HepG2 (cell line): ENCODE measurements at regions not wholly inside any gene's neighbourhood (a gene's known extent, or its start where the extent isn't known, plus 50 kb on each side); places are given as distances from the start of the nearest gene placed in this dataset.

Experiments used
- CREM ChIP-seq, 2 experiments: sonication (generic) in 1 of 2; formaldehyde crosslinking in 1 of 2; IDR thresholded peaks; 2 replicates each; pipeline versions ENCODE4 v1.4.0 to v1.6.1; 2016 to 2020; ENCODE audit warnings: antibody characterized with exemption in 1 of 2, mild to moderate bottlenecking in 1 of 2, missing genetic modification reagents in 1 of 2
- GABPB1 ChIP-seq: IDR thresholded peaks from 2 replicates; pipeline ENCODE4 v1.6.1; 2016; ENCODE audit warnings: mild to moderate bottlenecking, missing genetic modification reagents, moderate library complexity, missing compliant biosample characterization
- IRF2 ChIP-seq: IDR thresholded peaks from 2 replicates; pipeline ENCODE4 v1.6.1; 2018; ENCODE audit warnings: missing genetic modification reagents, missing compliant biosample characterization
- KMT2A ChIP-seq: sonication (generic); formaldehyde crosslinking; IDR thresholded peaks from 2 replicates; pipeline ENCODE4 v1.4.0; 2020; ENCODE audit warnings: missing genetic modification reagents
- NFKBIZ ChIP-seq: IDR thresholded peaks from 2 replicates; pipeline ENCODE4 v1.6.1; 2018; ENCODE audit warnings: missing genetic modification reagents, missing compliant biosample characterization
- POLR2AphosphoS5 ChIP-seq: IDR thresholded peaks from 2 replicates; pipeline ENCODE4 v1.6.1; 2012; ENCODE audit warnings: low read depth, low read length
- SALL2 ChIP-seq: sonication (generic); formaldehyde crosslinking; IDR thresholded peaks from 2 replicates; pipeline ENCODE4 v1.8.1; 2023; ENCODE audit warnings: mild to moderate bottlenecking, missing genetic modification reagents, inconsistent platforms
- SIX4 ChIP-seq: sonication (generic); formaldehyde crosslinking; IDR thresholded peaks from 2 replicates; pipeline ENCODE4 v1.4.0; 2020; ENCODE audit warnings: missing genetic modification reagents
- TBL1XR1 ChIP-seq: fragments of 150-350 bp; IDR thresholded peaks from 2 replicates; pipeline ENCODE4 v1.6.1; 2014; ENCODE audit warnings: borderline replicate concordance, low read length; ENCODE audit not compliant: partially characterized antibody
- YY1 ChIP-seq: IDR thresholded peaks from 2 replicates; pipeline ENCODE4 v1.6.1; 2011; ENCODE audit warnings: low read length, low read depth, moderate library complexity, mild to moderate bottlenecking; ENCODE audit not compliant: insufficient read depth, insufficient replicate concordance
- ZBTB38 ChIP-seq: sonication (generic); formaldehyde crosslinking; IDR thresholded peaks from 2 replicates; pipeline ENCODE4 v1.5.1; 2020; ENCODE audit warnings: mild to moderate bottlenecking, missing genetic modification reagents
- ZBTB42 ChIP-seq: sonication (generic); formaldehyde crosslinking; IDR thresholded peaks from 2 replicates; pipeline ENCODE4 v1.5.0; 2020; ENCODE audit warnings: mild to moderate bottlenecking, missing genetic modification reagents
- ZFP36L2 ChIP-seq: sonication (generic); formaldehyde crosslinking; IDR thresholded peaks from 2 replicates; pipeline ENCODE4 v1.4.0; 2020; ENCODE audit warnings: missing genetic modification reagents
- ZNF292 ChIP-seq: sonication (generic); formaldehyde crosslinking; IDR thresholded peaks from 2 replicates; pipeline ENCODE4 v1.8.1; 2022; ENCODE audit warnings: mild to moderate bottlenecking, low read depth, missing genetic modification reagents, borderline replicate concordance
- ZNF484 ChIP-seq: sonication (generic); formaldehyde crosslinking; IDR thresholded peaks from 2 replicates; pipeline ENCODE4 v1.5.1; 2020; ENCODE audit warnings: mild to moderate bottlenecking, low read depth, missing genetic modification reagents, borderline replicate concordance
- ZNF550 ChIP-seq: sonication (generic); formaldehyde crosslinking; IDR thresholded peaks from 2 replicates; pipeline ENCODE4 v1.4.0; 2020; ENCODE audit warnings: mild to moderate bottlenecking, missing genetic modification reagents, borderline replicate concordance
- ZNF749 ChIP-seq: sonication (generic); formaldehyde crosslinking; IDR thresholded peaks from 2 replicates; pipeline ENCODE4 v1.8.0; 2022; ENCODE audit warnings: mild to moderate bottlenecking, missing genetic modification reagents, moderate library complexity, borderline replicate concordance
- TF ChIP-seq, protein P1 (sequence below): sonication (generic); formaldehyde crosslinking; IDR thresholded peaks from 2 replicates; pipeline ENCODE4 v1.4.0; 2020; ENCODE audit warnings: missing genetic modification reagents, borderline replicate concordance
- TF ChIP-seq, protein P2 (sequence below): IDR thresholded peaks from 2 replicates; pipeline ENCODE4 v1.6.1; 2016
- TF ChIP-seq, protein P3 (sequence below): sonication (generic); formaldehyde crosslinking; IDR thresholded peaks from 2 replicates; pipeline ENCODE4 v1.4.0; 2020; ENCODE audit warnings: missing genetic modification reagents
- TF ChIP-seq, protein P4 (sequence below): sonication (generic); formaldehyde crosslinking; IDR thresholded peaks from 2 replicates; pipeline ENCODE4 v1.5.0; 2020; ENCODE audit warnings: mild to moderate bottlenecking, missing genetic modification reagents, moderate library complexity
- TF ChIP-seq, protein P5 (sequence below): sonication (generic); formaldehyde crosslinking; IDR thresholded peaks from 2 replicates; pipeline ENCODE4 v1.9.0; 2021; ENCODE audit warnings: missing genetic modification reagents, mild to moderate bottlenecking, borderline replicate concordance

DNA sequence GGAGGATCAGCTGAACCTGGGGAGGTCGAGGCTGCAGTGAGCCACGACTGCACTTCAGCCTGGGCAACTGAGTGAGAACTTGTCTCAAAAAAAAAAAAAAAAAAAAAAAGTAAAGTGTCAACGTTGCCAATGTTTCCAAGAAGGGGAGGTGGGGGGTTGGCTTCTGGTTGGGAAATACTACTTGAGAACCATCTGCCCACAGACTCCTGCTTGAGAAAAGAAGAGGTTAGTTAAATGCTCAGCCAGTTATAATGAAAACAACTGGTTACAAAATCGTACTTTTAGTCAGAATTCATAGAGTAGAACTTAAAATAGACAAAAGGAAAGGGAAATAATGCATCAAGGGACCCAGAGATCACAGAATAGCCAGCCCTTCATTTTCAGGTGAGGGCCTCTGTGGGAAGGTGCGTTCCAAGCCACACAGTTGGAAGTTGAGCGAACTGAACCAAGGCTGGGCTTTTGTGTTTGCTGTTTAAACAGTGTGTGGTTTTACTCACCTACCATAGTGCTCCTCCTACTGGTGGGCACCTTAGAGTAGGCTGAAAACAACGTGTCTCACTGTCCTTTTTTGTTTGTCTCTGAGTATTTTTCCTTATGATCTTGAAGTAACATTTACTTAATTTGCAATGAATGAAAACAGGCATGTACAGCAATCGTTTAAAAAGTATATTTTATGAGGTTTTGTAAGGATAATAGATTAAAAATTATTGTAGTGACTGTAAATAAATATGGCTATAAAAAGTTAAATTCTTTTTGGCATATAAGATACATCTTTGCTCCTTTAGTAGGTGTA lies 200.7 kb downstream of the BCAS1 start (continued):
- peak; percentile 96 for TF ChIP-seq ZNF292 (CRISPR knock-in tag)
- peak; percentile 21; the same call in 1 of the 2 replicates for TF ChIP-seq GABPB1
- TF ChIP-seq YY1: peak; percentile 50
- TF ChIP-seq, protein P1, sequence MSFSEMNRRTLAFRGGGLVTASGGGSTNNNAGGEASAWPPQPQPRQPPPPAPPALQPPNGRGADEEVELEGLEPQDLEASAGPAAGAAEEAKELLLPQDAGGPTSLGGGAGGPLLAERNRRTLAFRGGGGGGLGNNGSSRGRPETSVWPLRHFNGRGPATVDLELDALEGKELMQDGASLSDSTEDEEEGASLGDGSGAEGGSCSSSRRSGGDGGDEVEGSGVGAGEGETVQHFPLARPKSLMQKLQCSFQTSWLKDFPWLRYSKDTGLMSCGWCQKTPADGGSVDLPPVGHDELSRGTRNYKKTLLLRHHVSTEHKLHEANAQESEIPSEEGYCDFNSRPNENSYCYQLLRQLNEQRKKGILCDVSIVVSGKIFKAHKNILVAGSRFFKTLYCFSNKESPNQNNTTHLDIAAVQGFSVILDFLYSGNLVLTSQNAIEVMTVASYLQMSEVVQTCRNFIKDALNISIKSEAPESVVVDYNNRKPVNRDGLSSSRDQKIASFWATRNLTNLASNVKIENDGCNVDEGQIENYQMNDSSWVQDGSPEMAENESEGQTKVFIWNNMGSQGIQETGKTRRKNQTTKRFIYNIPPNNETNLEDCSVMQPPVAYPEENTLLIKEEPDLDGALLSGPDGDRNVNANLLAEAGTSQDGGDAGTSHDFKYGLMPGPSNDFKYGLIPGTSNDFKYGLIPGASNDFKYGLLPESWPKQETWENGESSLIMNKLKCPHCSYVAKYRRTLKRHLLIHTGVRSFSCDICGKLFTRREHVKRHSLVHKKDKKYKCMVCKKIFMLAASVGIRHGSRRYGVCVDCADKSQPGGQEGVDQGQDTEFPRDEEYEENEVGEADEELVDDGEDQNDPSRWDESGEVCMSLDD (CRISPR knock-in tag): 0 out of 2 replicates have a peak, but pooled peaks have one; percentile 65
- TF ChIP-seq, protein P2, sequence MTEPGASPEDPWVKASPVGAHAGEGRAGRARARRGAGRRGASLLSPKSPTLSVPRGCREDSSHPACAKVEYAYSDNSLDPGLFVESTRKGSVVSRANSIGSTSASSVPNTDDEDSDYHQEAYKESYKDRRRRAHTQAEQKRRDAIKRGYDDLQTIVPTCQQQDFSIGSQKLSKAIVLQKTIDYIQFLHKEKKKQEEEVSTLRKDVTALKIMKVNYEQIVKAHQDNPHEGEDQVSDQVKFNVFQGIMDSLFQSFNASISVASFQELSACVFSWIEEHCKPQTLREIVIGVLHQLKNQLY: peak; percentile 51; the same call in 1 of the 2 replicates
- TF ChIP-seq, protein P3, sequence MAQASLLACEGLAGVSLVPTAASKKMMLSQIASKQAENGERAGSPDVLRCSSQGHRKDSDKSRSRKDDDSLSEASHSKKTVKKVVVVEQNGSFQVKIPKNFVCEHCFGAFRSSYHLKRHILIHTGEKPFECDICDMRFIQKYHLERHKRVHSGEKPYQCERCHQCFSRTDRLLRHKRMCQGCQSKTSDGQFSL (CRISPR knock-in tag): no peak; the same call in 1 of the 2 replicates
- TF ChIP-seq ZNF550 (CRISPR knock-in tag): no peak
- TF ChIP-seq, protein P4, sequence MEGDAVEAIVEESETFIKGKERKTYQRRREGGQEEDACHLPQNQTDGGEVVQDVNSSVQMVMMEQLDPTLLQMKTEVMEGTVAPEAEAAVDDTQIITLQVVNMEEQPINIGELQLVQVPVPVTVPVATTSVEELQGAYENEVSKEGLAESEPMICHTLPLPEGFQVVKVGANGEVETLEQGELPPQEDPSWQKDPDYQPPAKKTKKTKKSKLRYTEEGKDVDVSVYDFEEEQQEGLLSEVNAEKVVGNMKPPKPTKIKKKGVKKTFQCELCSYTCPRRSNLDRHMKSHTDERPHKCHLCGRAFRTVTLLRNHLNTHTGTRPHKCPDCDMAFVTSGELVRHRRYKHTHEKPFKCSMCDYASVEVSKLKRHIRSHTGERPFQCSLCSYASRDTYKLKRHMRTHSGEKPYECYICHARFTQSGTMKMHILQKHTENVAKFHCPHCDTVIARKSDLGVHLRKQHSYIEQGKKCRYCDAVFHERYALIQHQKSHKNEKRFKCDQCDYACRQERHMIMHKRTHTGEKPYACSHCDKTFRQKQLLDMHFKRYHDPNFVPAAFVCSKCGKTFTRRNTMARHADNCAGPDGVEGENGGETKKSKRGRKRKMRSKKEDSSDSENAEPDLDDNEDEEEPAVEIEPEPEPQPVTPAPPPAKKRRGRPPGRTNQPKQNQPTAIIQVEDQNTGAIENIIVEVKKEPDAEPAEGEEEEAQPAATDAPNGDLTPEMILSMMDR (CRISPR knock-in tag): peak; percentile 99
- peak; percentile 59 for TF ChIP-seq CREM (IDR thresholded peaks at IDR 0.05)
- no peak for TF ChIP-seq CREM (CRISPR knock-in tag; IDR thresholded peaks at IDR 0.05)
- TF ChIP-seq, protein P5, sequence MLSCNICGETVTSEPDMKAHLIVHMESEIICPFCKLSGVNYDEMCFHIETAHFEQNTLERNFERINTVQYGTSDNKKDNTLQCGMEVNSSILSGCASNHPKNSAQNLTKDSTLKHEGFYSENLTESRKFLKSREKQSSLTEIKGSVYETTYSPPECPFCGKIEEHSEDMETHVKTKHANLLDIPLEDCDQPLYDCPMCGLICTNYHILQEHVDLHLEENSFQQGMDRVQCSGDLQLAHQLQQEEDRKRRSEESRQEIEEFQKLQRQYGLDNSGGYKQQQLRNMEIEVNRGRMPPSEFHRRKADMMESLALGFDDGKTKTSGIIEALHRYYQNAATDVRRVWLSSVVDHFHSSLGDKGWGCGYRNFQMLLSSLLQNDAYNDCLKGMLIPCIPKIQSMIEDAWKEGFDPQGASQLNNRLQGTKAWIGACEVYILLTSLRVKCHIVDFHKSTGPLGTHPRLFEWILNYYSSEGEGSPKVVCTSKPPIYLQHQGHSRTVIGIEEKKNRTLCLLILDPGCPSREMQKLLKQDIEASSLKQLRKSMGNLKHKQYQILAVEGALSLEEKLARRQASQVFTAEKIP (CRISPR knock-in tag): no peak
- no peak for TF ChIP-seq POLR2AphosphoS5
- peak; percentile 88 for TF ChIP-seq KMT2A (CRISPR knock-in tag)
- no peak for TF ChIP-seq ZFP36L2 (CRISPR knock-in tag)
- peak; percentile 90; the same call in 1 of the 2 replicates for TF ChIP-seq NFKBIZ (CRISPR knock-in tag)
- TF ChIP-seq SIX4 (CRISPR knock-in tag): no peak; the same call in 1 of the 2 replicates
- peak; percentile 79 for TF ChIP-seq ZBTB38 (CRISPR knock-in tag)
- TF ChIP-seq ZBTB42 (CRISPR knock-in tag): no peak
- TF ChIP-seq TBL1XR1: peak; percentile 67
- TF ChIP-seq SALL2 (CRISPR knock-in tag): no peak
- TF ChIP-seq ZNF484 (CRISPR knock-in tag): no peak
- peak; percentile 97 for TF ChIP-seq IRF2 (CRISPR knock-in tag)
- peak; percentile 80; the same call in 1 of the 2 replicates for TF ChIP-seq ZNF749 (CRISPR knock-in tag)
